HL-60 (cell line): ENCODE measurements at regions not wholly inside any gene's neighbourhood (a gene's known extent, or its start where the extent isn't known, plus 50 kb on each side); places are given as distances from the start of the nearest gene placed in this dataset.

Source experiments
- CTCF ChIP-seq: IDR thresholded peaks from one replicate; pipeline ENCODE4 v1.5.1; 2011; ENCODE audit warnings: low read length, control low read depth, inconsistent platforms; ENCODE audit not compliant: insufficient read depth
- REST ChIP-seq: IDR thresholded peaks from 2 replicates; pipeline ENCODE4 v1.6.1; 2012; ENCODE audit warnings: low read depth; ENCODE audit not compliant: insufficient replicate concordance

GRCh38 chr12:124144531-124145194 is 150.2 kb upstream of the RFLNA start:
- no peak for TF ChIP-seq CTCF
- no peak for TF ChIP-seq REST
